ENCODE measurements at regions not wholly inside any gene's neighbourhood (a gene's known extent, or its start where the extent isn't known, plus 50 kb on each side); places are given as distances from the start of the nearest gene placed in this dataset.
"Not testable (repeated sequence)": the region's sequence is repeated elsewhere in the genome, so short reads cannot be mapped to it uniquely, and the experiment has no call there.

GRCh38 chr5:124114911-124115310 is 602.9 kb downstream of the CSNK1G3 start:
- peaks cover 4% of the 10 kb centered on the region for H3K27me3 Mint-ChIP-seq
- no peak overlapping the region for H3K27ac Mint-ChIP-seq
- no peak overlapping the region for H3K4me3 Mint-ChIP-seq
- H3K4me3 ChIP-seq (ENCODE audit: low read depth, low read length) = no peak overlapping the region
- DNase-seq = no peak
- ATAC-seq (ENCODE audit: low read depth in 2 of 2) = no peak
- no peaks in the 10 kb centered on the region for H3K27me3 ChIP-seq (ENCODE audit: control insufficient read depth, insufficient read depth, low read length)
- H3K4me1 Mint-ChIP-seq = no peaks in the 10 kb centered on the region
- H3K27ac ChIP-seq (ENCODE audit: insufficient read depth, low read length, poor library complexity, severe bottlenecking) = no peak overlapping the region
- no peaks in the 10 kb centered on the region for H3K36me3 ChIP-seq (ENCODE audit: control insufficient read depth, insufficient read depth, low read length)
- H3K9me3 ChIP-seq (ENCODE audit: control insufficient read depth in 2 of 2, low read length in 2 of 2) = peaks cover 0 to 2% of the 10 kb centered on the region in 2 experiments
- peaks cover 0 to 8% (median 2%) of the 10 kb centered on the region in 7 donors for H3K9me3 Mint-ChIP-seq
- H3K36me3 Mint-ChIP-seq = no peaks in the 10 kb centered on the region
- no peaks in the 10 kb centered on the region for H3K4me1 ChIP-seq (ENCODE audit: control insufficient read depth, insufficient read depth, low read length, poor library complexity, severe bottlenecking)

GRCh38 chr5:124111886-124112285 is 599.9 kb downstream of the CSNK1G3 start:
- no peaks in the 10 kb centered on the region for H3K4me1 Mint-ChIP-seq
- H3K27ac Mint-ChIP-seq = no peak overlapping the region
- Histone ChIP-seq H3K4me1 (ENCODE audit: control insufficient read depth, insufficient read depth, low read length, poor library complexity, severe bottlenecking) (no peaks in the 10 kb centered on the region), H3K27me3 (ENCODE audit: control insufficient read depth, insufficient read depth, low read length) (no peaks in the 10 kb centered on the region), H3K4me3 (ENCODE audit: low read depth, low read length) (no peak overlapping the region), H3K9me3 (ENCODE audit: control insufficient read depth in 2 of 2, low read length in 2 of 2) (peaks cover 0 to 2% of the 10 kb centered on the region in 2 experiments), H3K27ac (ENCODE audit: insufficient read depth, low read length, poor library complexity, severe bottlenecking) (no peak overlapping the region), H3K36me3 (ENCODE audit: control insufficient read depth, insufficient read depth, low read length) (no peaks in the 10 kb centered on the region)
- no peak overlapping the region for H3K4me3 Mint-ChIP-seq
- H3K27me3 Mint-ChIP-seq = peaks cover 4% of the 10 kb centered on the region
- H3K9me3 Mint-ChIP-seq = peaks cover 0 to 10% (median 0%) of the 10 kb centered on the region in 7 donors
- DNase-seq = no peak
- no peak for ATAC-seq (ENCODE audit: low read depth in 2 of 2)
- H3K36me3 Mint-ChIP-seq = no peaks in the 10 kb centered on the region

DNA sequence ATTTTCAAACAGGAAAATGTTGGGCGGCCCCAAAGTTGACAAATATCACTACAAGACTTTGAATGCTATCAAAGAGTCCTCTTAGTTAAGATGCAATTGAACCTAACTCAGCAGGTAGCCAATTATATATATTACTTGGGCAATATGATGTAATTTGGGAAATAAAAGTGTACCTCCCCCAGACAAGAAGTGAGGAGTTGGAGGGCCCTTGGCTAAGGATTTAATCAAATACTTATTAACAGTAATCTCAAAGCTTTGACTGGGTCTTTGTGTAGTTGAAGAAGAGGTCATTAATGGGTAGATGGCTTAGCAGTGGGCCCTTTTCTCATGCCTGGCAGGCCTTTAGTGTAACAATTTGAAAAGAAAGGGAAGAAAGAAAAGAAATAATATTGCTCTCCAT is 599.0 kb downstream of the CSNK1G3 start:
- H3K4me1 Mint-ChIP-seq = no peaks in the 10 kb centered on the region
- DNase-seq (no peak), ATAC-seq (ENCODE audit: low read depth in 2 of 2) (no peak)
- no peaks in the 10 kb centered on the region for H3K36me3 Mint-ChIP-seq
- Histone ChIP-seq H3K27ac (ENCODE audit: insufficient read depth, low read length, poor library complexity, severe bottlenecking) (no peak overlapping the region), H3K36me3 (ENCODE audit: control insufficient read depth, insufficient read depth, low read length) (no peaks in the 10 kb centered on the region), H3K9me3 (ENCODE audit: control insufficient read depth in 2 of 2, low read length in 2 of 2) (peaks cover 0 to 2% of the 10 kb centered on the region in 2 experiments), H3K4me3 (ENCODE audit: low read depth, low read length) (no peak overlapping the region), H3K27me3 (ENCODE audit: control insufficient read depth, insufficient read depth, low read length) (no peaks in the 10 kb centered on the region), H3K4me1 (ENCODE audit: control insufficient read depth, insufficient read depth, low read length, poor library complexity, severe bottlenecking) (no peaks in the 10 kb centered on the region)
- peaks cover 4% of the 10 kb centered on the region for H3K27me3 Mint-ChIP-seq
- H3K4me3 Mint-ChIP-seq = no peak overlapping the region
- no peak overlapping the region for H3K27ac Mint-ChIP-seq
- H3K9me3 Mint-ChIP-seq = peaks cover 0 to 7% (median 0%) of the 10 kb centered on the region in 7 donors

DNA sequence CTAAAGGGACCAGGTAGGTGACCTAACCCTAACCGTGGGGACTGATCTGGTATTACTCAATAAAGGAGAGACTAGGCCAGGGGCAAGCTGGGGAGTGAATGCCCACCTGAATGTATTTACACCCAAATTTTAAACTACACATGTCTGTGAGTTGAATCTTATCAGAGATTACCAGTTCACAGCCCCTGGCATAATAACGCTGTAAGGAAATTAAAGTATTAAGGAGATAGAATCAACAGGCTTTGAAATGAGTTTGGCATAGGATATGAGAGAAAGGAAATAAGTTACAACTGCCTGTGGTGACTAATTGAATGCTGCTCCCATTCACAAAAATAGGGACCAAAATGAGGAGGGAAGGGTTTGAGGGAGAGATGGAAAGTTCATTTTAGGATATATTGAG is 593.3 kb downstream of the CSNK1G3 start:
- Mint-ChIP-seq H3K9me3 (peaks cover 0 to 20% (median 3%) of the 10 kb centered on the region in 7 donors), H3K4me1 (no peaks in the 10 kb centered on the region), H3K27me3 (no peaks in the 10 kb centered on the region), H3K36me3 (no peaks in the 10 kb centered on the region), H3K4me3 (no peak overlapping the region), H3K27ac (no peak overlapping the region)
- Histone ChIP-seq H3K4me1 (ENCODE audit: control insufficient read depth, insufficient read depth, low read length, poor library complexity, severe bottlenecking) (no peaks in the 10 kb centered on the region), H3K27ac (ENCODE audit: insufficient read depth, low read length, poor library complexity, severe bottlenecking) (no peak overlapping the region), H3K36me3 (ENCODE audit: control insufficient read depth, insufficient read depth, low read length) (no peaks in the 10 kb centered on the region), H3K9me3 (ENCODE audit: control insufficient read depth in 2 of 2, low read length in 2 of 2) (no peaks in the 10 kb centered on the region), H3K4me3 (ENCODE audit: low read depth, low read length) (no peak overlapping the region), H3K27me3 (ENCODE audit: control insufficient read depth, insufficient read depth, low read length) (no peaks in the 10 kb centered on the region)
- ATAC-seq (ENCODE audit: low read depth in 2 of 2) (no peak), DNase-seq (no peak)

DNA sequence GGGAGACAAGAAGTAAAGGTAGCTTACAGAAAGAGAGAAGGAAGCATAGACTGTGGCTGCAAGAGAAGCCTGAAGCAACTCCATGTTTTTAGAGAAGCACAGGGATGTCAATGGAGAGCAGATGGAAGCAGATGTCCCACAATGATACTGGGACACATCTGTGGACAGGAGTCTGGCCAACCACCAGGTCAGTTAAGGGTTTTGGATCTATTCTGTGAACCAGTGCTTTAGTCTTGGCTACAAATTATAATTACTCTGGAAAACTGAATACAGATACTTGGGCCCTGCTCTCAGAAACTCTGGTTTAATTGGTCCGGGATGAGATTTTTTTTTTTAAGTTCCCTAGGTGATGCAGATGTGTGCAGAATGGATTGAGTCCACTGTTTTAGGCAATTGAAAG is 592.8 kb downstream of the CSNK1G3 start:
- Mint-ChIP-seq H3K36me3 (no peaks in the 10 kb centered on the region), H3K9me3 (peaks cover 0 to 16% (median 3%) of the 10 kb centered on the region in 7 donors), H3K27me3 (no peaks in the 10 kb centered on the region), H3K4me1 (no peaks in the 10 kb centered on the region), H3K27ac (no peak overlapping the region), H3K4me3 (no peak overlapping the region)
- Histone ChIP-seq H3K4me1 (ENCODE audit: control insufficient read depth, insufficient read depth, low read length, poor library complexity, severe bottlenecking) (no peaks in the 10 kb centered on the region), H3K27me3 (ENCODE audit: control insufficient read depth, insufficient read depth, low read length) (no peaks in the 10 kb centered on the region), H3K4me3 (ENCODE audit: low read depth, low read length) (no peak overlapping the region), H3K9me3 (ENCODE audit: control insufficient read depth in 2 of 2, low read length in 2 of 2) (no peaks in the 10 kb centered on the region), H3K27ac (ENCODE audit: insufficient read depth, low read length, poor library complexity, severe bottlenecking) (no peak overlapping the region), H3K36me3 (ENCODE audit: control insufficient read depth, insufficient read depth, low read length) (no peaks in the 10 kb centered on the region)
- ATAC-seq (ENCODE audit: low read depth in 2 of 2) = no peak
- no peak for DNase-seq

DNA sequence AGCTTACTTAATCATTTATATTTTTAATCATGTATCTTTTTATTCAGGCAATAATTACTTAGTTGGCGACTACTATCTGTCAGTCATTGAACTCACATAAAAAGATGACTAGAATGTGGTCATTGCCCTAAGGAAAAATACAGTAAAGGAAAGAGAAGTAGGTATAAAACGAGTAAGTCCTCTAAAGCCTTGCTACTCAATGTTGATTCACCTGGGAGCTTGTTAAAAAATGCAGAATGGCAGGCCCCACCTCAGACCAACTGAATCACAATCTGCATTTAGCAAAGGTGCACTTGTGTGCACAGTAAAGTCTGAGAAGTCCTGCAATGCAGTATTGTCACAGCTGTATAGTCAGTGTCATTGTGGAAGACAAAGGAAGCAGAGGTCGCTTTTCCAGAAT is 592.4 kb downstream of the CSNK1G3 start:
- no peaks in the 10 kb centered on the region for H3K36me3 ChIP-seq (ENCODE audit: control insufficient read depth, insufficient read depth, low read length)
- no peaks in the 10 kb centered on the region for H3K9me3 ChIP-seq (ENCODE audit: control insufficient read depth in 2 of 2, low read length in 2 of 2)
- no peak overlapping the region for H3K4me3 Mint-ChIP-seq
- H3K36me3 Mint-ChIP-seq = no peaks in the 10 kb centered on the region
- H3K27me3 Mint-ChIP-seq = no peaks in the 10 kb centered on the region
- ATAC-seq (ENCODE audit: low read depth in 2 of 2) (no peak), DNase-seq (no peak)
- no peak overlapping the region for H3K4me3 ChIP-seq (ENCODE audit: low read depth, low read length)
- no peak overlapping the region for H3K27ac Mint-ChIP-seq
- H3K4me1 ChIP-seq (ENCODE audit: control insufficient read depth, insufficient read depth, low read length, poor library complexity, severe bottlenecking) = no peaks in the 10 kb centered on the region
- H3K9me3 Mint-ChIP-seq = peaks cover 0 to 16% (median 3%) of the 10 kb centered on the region in 7 donors
- H3K4me1 Mint-ChIP-seq = no peaks in the 10 kb centered on the region
- no peak overlapping the region for H3K27ac ChIP-seq (ENCODE audit: insufficient read depth, low read length, poor library complexity, severe bottlenecking)
- no peaks in the 10 kb centered on the region for H3K27me3 ChIP-seq (ENCODE audit: control insufficient read depth, insufficient read depth, low read length)

GRCh38 chr5:124103671-124104070 is 591.7 kb downstream of the CSNK1G3 start:
- no peaks in the 10 kb centered on the region for H3K4me1 Mint-ChIP-seq
- no peak overlapping the region for H3K4me3 Mint-ChIP-seq
- Histone ChIP-seq H3K36me3 (ENCODE audit: control insufficient read depth, insufficient read depth, low read length) (no peaks in the 10 kb centered on the region), H3K9me3 (ENCODE audit: control insufficient read depth in 2 of 2, low read length in 2 of 2) (no peaks in the 10 kb centered on the region), H3K4me3 (ENCODE audit: low read depth, low read length) (no peak overlapping the region), H3K27ac (ENCODE audit: insufficient read depth, low read length, poor library complexity, severe bottlenecking) (no peak overlapping the region), H3K4me1 (ENCODE audit: control insufficient read depth, insufficient read depth, low read length, poor library complexity, severe bottlenecking) (no peaks in the 10 kb centered on the region), H3K27me3 (ENCODE audit: control insufficient read depth, insufficient read depth, low read length) (no peaks in the 10 kb centered on the region)
- H3K9me3 Mint-ChIP-seq = peaks cover 0 to 16% (median 3%) of the 10 kb centered on the region in 7 donors
- no peaks in the 10 kb centered on the region for H3K27me3 Mint-ChIP-seq
- ATAC-seq (ENCODE audit: low read depth in 2 of 2) (no peak), DNase-seq (no peak)
- no peak overlapping the region for H3K27ac Mint-ChIP-seq
- no peaks in the 10 kb centered on the region for H3K36me3 Mint-ChIP-seq

- not testable (repeated sequence) for H3K4me1 Mint-ChIP-seq; H3K9me3 ChIP-seq (ENCODE audit: control insufficient read depth in 2 of 2, low read length in 2 of 2); ATAC-seq (ENCODE audit: low read depth in 2 of 2); H3K27ac Mint-ChIP-seq; H3K27me3 Mint-ChIP-seq; H3K4me3 ChIP-seq (ENCODE audit: low read depth, low read length); H3K27ac ChIP-seq (ENCODE audit: insufficient read depth, low read length, poor library complexity, severe bottlenecking); H3K36me3 ChIP-seq (ENCODE audit: control insufficient read depth, insufficient read depth, low read length); DNase-seq; H3K4me1 ChIP-seq (ENCODE audit: control insufficient read depth, insufficient read depth, low read length, poor library complexity, severe bottlenecking); H3K36me3 Mint-ChIP-seq; H3K4me3 Mint-ChIP-seq; H3K27me3 ChIP-seq (ENCODE audit: control insufficient read depth, insufficient read depth, low read length)
- H3K9me3 Mint-ChIP-seq = peaks cover 0 to 16% (median 3%) of the 10 kb centered on the region in 7 donors
These were observed 591.1 kb downstream of the CSNK1G3 start for GRCh38 chr5:124103056-124103455.
